ENCODE measurements at regions not wholly inside any gene's neighbourhood (a gene's known extent, or its start where the extent isn't known, plus 50 kb on each side); places are given as distances from the start of the nearest gene placed in this dataset.
"Not testable (repeated sequence)": the region's sequence is repeated elsewhere in the genome, so short reads cannot be mapped to it uniquely, and the experiment has no call there.

- no peak for DNase-seq
Observed at GRCh38 chr7:34401776-34402175, 256.2 kb upstream of the NPSR1 start.

DNA sequence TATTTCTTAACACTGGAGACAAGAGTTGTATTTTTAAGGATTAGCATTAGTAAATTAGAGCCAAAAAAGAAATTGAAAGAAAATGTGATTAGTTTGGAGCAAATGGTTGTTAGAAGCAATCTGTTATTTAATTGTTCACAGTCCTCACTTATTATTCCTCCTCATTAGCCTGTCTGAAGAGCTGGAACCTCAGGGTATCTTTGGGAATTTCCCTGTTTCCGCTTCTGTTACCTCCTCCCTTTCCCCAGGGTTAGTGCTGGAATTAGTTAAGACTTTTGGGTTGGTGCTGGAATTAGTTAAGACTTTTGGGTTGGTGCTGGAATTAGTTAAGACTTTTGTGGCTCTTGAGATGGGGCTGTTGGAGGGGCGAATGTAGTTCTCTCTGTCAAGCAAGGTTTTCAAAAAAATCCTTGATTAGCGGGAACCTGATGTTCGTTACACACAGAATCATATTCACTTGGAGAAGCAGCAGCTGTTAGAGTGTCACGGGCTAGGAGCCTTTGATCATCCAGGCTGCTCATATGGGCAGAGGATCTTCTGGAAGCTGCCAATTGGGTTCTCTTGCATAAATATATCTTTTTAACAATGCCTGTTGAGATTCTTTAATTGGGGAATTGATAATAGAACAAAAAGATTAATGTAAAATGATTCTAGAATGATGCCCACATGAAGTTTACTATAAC is 251.0 kb upstream of the NPSR1 start:
- DNase-seq, result no peak

- DNase-seq, result no peak
Observed at GRCh38 chr7:34407586-34407985, 250.4 kb upstream of the NPSR1 start.

DNA sequence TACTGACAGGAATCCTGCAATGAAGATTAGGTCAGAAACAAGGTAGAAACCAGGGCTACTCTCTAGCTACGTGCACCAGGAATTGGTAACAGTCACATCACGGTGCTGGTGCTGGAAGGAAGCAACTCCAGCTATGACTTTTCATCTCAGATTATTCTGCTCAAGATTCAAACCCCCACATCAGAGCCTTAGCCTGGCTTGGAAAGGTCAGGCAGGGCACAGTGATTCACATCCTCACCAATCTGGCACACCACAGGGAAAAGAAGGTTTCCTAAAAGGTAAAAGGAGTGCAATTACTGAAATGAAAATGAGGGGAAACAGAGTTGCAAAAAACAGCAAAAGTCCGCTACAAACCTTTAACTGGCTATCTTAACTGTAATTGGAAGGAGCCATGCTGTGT is 240.2 kb upstream of the NPSR1 start:
- DNase-seq, result no peak

- no peak for DNase-seq
Observed at GRCh38 chr7:34421526-34421925, 236.5 kb upstream of the NPSR1 start.

GRCh38 chr7:34425194-34425593 is 232.8 kb upstream of the NPSR1 start:
- DNase-seq, result no peak

- DNase-seq, result no peak
Observed at GRCh38 chr7:34425631-34426384, 232.2 kb upstream of the NPSR1 start.

GRCh38 chr7:34430456-34430855 is 227.6 kb upstream of the NPSR1 start:
- DNase-seq, result no peak

DNA sequence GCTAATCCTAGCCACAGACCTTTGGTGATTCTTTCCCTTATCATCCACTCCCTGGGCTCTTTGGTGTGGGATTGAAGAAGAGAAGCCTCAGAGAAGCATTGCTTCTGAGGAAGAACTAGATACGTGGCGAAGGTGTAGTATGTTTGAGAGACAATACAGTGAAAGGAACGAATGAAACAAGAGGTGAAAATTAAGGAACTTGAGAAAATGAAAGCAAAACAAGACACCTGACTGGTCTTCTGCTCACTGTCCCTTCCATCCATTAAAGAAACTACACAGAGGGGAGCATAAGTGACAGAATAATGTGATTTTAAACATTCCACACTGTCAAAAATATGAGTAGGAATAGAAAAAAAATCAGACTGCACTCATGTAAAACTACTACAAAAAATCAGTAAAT is 219.6 kb upstream of the NPSR1 start:
- DNase-seq, result no peak

DNA sequence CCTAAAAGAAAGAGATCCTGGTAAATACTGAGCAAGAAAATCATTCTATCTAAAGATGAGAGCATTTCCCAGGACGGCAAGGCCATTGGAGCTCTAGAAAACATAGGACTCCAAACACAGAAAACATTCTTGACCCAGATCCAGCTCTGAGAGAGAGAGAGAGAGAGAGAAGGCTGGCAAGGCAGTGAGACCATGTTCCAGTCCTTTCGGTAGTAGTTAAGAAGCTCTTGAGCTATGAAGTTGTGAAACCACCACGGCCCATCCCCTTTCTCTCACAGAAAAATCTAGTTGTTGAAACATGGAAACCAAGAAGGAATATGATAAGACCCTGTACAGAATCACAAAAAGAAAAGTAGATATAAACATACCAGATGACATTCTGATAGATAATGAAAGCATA is 212.4 kb upstream of the NPSR1 start:
- DNase-seq, result no peak

- not testable (repeated sequence) for DNase-seq
Observed at GRCh38 chr7:34448531-34448930, 209.5 kb upstream of the NPSR1 start.

- no peak for DNase-seq
Observed at GRCh38 chr7:34449765-34450164, 208.3 kb upstream of the NPSR1 start.

DNA sequence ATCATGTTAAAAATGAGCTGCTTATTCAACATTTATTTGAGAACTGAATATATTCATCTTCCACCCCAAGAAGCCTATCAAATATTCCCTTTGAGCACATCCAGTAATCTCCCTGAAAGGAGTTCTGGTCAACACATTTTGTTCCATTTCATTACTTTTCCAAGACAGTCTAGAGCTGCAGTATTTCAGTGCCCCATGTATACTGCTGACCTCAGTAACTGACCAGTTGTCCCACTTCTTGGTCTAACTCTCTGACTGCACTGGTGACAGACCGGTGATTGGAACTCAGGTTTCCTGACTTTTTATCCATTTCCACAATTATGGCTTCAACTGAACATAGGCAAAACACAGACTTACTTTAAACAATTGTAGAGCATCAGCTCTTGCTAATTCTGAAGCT is 206.8 kb upstream of the NPSR1 start:
- DNase-seq, result no peak

- DNase-seq, result no peak
Observed at GRCh38 chr7:34451923-34452322, 206.1 kb upstream of the NPSR1 start.

DNA sequence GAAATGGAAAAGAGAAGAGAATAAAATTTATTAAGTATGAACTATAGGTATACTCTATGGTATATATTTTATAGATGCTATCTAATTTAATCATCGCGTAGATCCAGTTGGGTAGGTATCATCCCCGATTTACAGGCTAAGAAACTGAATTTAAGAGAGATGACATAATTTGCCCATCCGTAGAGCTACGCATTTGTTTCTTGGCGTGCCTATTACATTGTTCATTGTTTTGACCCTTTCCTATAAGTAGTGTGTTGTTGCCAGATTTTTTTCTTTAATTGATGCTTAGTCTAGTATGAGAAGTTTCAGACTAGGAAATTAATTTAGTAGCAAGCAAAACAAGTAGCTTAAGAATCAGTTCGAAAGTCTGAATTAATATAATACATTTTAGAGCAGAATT is 205.7 kb upstream of the NPSR1 start:
- DNase-seq, result no peak

DNA sequence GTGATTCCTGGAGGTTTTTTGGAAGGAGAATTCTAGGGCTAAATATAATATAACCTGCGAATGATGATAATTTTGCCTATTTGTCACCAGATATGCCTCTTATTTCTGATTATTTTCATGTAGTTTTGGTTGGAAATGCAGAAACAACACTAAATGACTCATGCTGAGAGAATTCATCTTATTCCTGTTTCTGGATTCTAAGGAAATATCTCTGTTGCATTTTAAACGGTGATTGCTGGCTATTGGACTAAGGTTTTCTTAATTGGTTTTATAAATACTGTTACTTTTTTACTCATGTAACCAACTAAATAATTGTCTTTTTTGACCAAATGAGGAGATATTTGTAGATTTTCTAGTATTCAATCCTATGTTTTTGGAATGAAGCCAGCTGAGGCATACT is 204.9 kb upstream of the NPSR1 start:
- no peak for DNase-seq

GRCh38 chr7:34454381-34454780 is 203.6 kb upstream of the NPSR1 start:
- DNase-seq, result no peak

DNA sequence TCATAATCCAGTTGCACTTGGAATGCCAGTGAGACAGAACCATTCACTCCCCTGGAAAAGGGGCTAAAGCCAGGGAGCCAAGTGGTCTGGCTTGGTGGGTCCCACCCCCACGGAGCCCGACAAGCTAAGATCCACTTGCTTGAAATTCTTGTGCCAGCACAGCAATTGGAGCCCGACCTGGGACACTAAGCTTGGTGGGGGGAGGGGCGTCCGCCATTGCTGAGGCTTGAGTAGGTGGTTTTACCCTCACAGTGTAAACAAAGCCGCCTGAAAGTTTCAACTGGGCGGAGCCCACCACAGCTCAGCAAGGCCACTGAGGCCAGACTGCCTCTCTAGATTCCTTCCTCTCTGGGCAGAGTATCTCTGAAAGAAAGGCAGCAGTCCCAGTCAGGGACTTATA is 200.7 kb upstream of the NPSR1 start:
- DNase-seq, result no peak

DNA sequence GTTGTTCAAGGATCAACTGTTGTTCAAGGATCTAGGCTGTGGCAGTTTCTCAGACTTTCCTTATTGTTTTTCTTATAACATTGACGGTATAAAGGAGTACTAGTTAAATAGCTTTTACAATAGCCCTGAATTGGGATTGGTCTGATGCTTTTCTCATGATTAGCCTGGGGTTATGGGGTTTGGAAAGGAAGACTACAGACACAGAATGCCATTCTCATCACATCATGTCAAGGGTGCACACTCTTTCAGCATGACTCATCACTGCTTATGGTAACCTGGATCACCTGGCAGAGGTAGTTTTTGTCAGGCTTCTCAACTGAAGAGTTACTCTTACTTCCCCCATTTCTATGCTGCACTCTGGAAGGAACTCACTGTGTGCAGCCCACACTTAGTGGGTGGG is 194.2 kb upstream of the NPSR1 start:
- no peak for DNase-seq

GRCh38 chr7:34471844-34472243 is 186.2 kb upstream of the NPSR1 start:
- DNase-seq, result no peak

GRCh38 chr7:34486371-34486770 is 171.6 kb upstream of the NPSR1 start:
- DNase-seq, result no peak

DNA sequence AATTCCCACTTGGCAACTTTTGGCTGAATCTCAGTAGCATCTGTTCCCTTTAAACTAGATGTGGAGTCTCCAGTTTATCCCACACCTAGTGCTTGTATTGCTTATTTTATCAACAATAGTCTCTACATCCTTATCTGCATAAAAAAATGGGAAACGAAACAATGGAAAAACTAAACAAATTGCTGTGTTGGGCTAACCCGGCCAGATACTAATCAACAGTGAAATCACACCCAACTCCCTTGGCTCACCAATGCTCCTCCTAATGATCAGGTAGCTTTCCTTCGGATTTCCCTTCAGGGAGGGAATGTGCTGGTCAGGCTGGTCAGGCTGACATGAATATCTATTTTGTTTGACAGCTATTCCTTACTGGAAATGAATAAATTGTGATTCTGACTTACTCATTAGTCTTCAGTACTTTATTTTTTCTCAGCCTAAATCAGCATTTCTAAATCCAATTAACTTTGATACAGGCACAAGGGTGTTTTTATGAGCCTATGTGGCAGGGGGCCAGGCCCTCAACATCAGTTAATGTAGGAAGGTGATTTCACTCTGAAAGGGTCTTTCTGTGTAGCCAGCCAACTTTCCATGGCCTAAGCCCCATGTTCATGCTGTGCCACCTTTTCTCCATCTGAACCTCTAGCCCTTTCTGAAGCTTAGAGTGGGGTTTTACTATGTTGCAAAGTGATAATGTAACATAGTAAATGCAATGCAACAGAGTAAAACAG is 170.5 kb upstream of the NPSR1 start:
- no peak for DNase-seq

- DNase-seq, result no peak
Observed at GRCh38 chr7:34488766-34489165, 169.3 kb upstream of the NPSR1 start.

- DNase-seq, result no peak
Observed at GRCh38 chr7:34491899-34492298, 166.1 kb upstream of the NPSR1 start.
